ENCODE measurements at regions not wholly inside any gene's neighbourhood (a gene's known extent, or its start where the extent isn't known, plus 50 kb on each side); places are given as distances from the start of the nearest gene placed in this dataset.
A peak's percentile ranks its signal among the peaks of the same experiment; 100 is the strongest.

GRCh38 chr10:106216085-106216484 is 948.4 kb downstream of the SORCS1 start:
- Mint-ChIP-seq H3K9me3 (peaks cover 2% of the 10 kb centered on the region), H3K4me1 (no peaks in the 10 kb centered on the region)

GRCh38 chr10:106214243-106214642 is 950.3 kb downstream of the SORCS1 start:
- intact Hi-C loops (cut with micrococcal nuclease) = no loop called here
- no peak for DNase-seq
- Mint-ChIP-seq H3K27me3 (no peaks in the 10 kb centered on the region), H3K36me3 (ENCODE audit: low read depth) (no peaks in the 10 kb centered on the region), H3K4me1 (no peaks in the 10 kb centered on the region), H3K27ac (no peak overlapping the region), H3K4me3 (no peak overlapping the region), H3K9me3 (no peaks in the 10 kb centered on the region)

More at GRCh38 chr10:106216085-106216484, 948.4 kb downstream of the SORCS1 start:
- H3K36me3 Mint-ChIP-seq (ENCODE audit: low read depth) = no peaks in the 10 kb centered on the region
- no peak overlapping the region for H3K4me3 Mint-ChIP-seq
- no peak for DNase-seq
- no peak overlapping the region for H3K27ac Mint-ChIP-seq
- no peaks in the 10 kb centered on the region for H3K27me3 Mint-ChIP-seq
- intact Hi-C loops (cut with micrococcal nuclease) = no loop called here

GRCh38 chr10:106213493-106213892 is 951.0 kb downstream of the SORCS1 start:
- Mint-ChIP-seq H3K27ac (no peak overlapping the region), H3K4me3 (no peak overlapping the region), H3K9me3 (no peaks in the 10 kb centered on the region), H3K4me1 (no peaks in the 10 kb centered on the region), H3K36me3 (ENCODE audit: low read depth) (no peaks in the 10 kb centered on the region), H3K27me3 (no peaks in the 10 kb centered on the region)
- intact Hi-C loops (cut with micrococcal nuclease) = no loop called here
- no peak for DNase-seq

- no peaks in the 10 kb centered on the region for H3K27me3 Mint-ChIP-seq
- H3K27ac Mint-ChIP-seq = no peak overlapping the region
- intact Hi-C loops (cut with micrococcal nuclease) = no loop called here
- no peaks in the 10 kb centered on the region for H3K36me3 Mint-ChIP-seq (ENCODE audit: low read depth)
- no peak for DNase-seq
- no peaks in the 10 kb centered on the region for H3K9me3 Mint-ChIP-seq
- no peaks in the 10 kb centered on the region for H3K4me1 Mint-ChIP-seq
- H3K4me3 Mint-ChIP-seq = no peak overlapping the region
Observed at GRCh38 chr10:106198275-106198674, 966.2 kb downstream of the SORCS1 start.

GRCh38 chr10:106189292-106189691 is 975.2 kb downstream of the SORCS1 start:
- Mint-ChIP-seq H3K27ac (no peak overlapping the region), H3K36me3 (ENCODE audit: low read depth) (no peaks in the 10 kb centered on the region), H3K4me3 (no peak overlapping the region), H3K27me3 (no peaks in the 10 kb centered on the region), H3K4me1 (no peaks in the 10 kb centered on the region), H3K9me3 (no peaks in the 10 kb centered on the region)
- peak; percentile 58 for DNase-seq
- intact Hi-C loops (cut with micrococcal nuclease) = loop anchor here (5.0 kb wide), 1 partner anchor 237 kb away; no protein-coding TSS in a partner anchor

- Mint-ChIP-seq H3K9me3 (no peaks in the 10 kb centered on the region), H3K4me1 (no peaks in the 10 kb centered on the region), H3K27me3 (no peaks in the 10 kb centered on the region), H3K27ac (no peak overlapping the region), H3K4me3 (no peak overlapping the region), H3K36me3 (ENCODE audit: low read depth) (no peaks in the 10 kb centered on the region)
- intact Hi-C loops (cut with micrococcal nuclease) = loop anchor here (5.0 kb wide), 1 partner anchor 234 kb away; no protein-coding TSS in a partner anchor
- no peak for DNase-seq
Observed at GRCh38 chr10:106185951-106186350, 978.6 kb downstream of the SORCS1 start.

- Mint-ChIP-seq H3K36me3 (ENCODE audit: low read depth) (no peaks in the 10 kb centered on the region), H3K4me3 (no peak overlapping the region), H3K4me1 (no peaks in the 10 kb centered on the region), H3K9me3 (no peaks in the 10 kb centered on the region), H3K27ac (no peak overlapping the region), H3K27me3 (no peaks in the 10 kb centered on the region)
- no peak for DNase-seq
- intact Hi-C loops (cut with micrococcal nuclease) = no loop called here
Observed at GRCh38 chr10:106183041-106183440, 981.5 kb downstream of the SORCS1 start.

- no peaks in the 10 kb centered on the region for H3K36me3 Mint-ChIP-seq (ENCODE audit: low read depth)
- no peak for DNase-seq
- H3K27me3 Mint-ChIP-seq = no peaks in the 10 kb centered on the region
- intact Hi-C loops (cut with micrococcal nuclease) = no loop called here
- H3K27ac Mint-ChIP-seq = no peak overlapping the region
- H3K4me1 Mint-ChIP-seq = no peaks in the 10 kb centered on the region
- no peak overlapping the region for H3K4me3 Mint-ChIP-seq
- no peaks in the 10 kb centered on the region for H3K9me3 Mint-ChIP-seq
Observed at GRCh38 chr10:106182542-106182941, 982.0 kb downstream of the SORCS1 start.

- no peaks in the 10 kb centered on the region for H3K27me3 Mint-ChIP-seq
- no peak for DNase-seq
- H3K4me3 Mint-ChIP-seq = no peak overlapping the region
- no peaks in the 10 kb centered on the region for H3K36me3 Mint-ChIP-seq (ENCODE audit: low read depth)
- no peak overlapping the region for H3K27ac Mint-ChIP-seq
- H3K4me1 Mint-ChIP-seq = no peaks in the 10 kb centered on the region
- intact Hi-C loops (cut with micrococcal nuclease) = no loop called here
- no peaks in the 10 kb centered on the region for H3K9me3 Mint-ChIP-seq
Observed at GRCh38 chr10:106181501-106181900, 983.0 kb downstream of the SORCS1 start.

- no peak for DNase-seq
- Mint-ChIP-seq H3K4me1 (no peaks in the 10 kb centered on the region), H3K27me3 (no peaks in the 10 kb centered on the region), H3K36me3 (ENCODE audit: low read depth) (no peaks in the 10 kb centered on the region), H3K9me3 (no peaks in the 10 kb centered on the region), H3K27ac (no peak overlapping the region), H3K4me3 (no peak overlapping the region)
- intact Hi-C loops (cut with micrococcal nuclease) = loop anchor here (10.0 kb wide), 1 partner anchor 385 kb away; no protein-coding TSS in a partner anchor
Observed at GRCh38 chr10:106179430-106179829, 985.1 kb downstream of the SORCS1 start.

- Mint-ChIP-seq H3K4me1 (no peaks in the 10 kb centered on the region), H3K36me3 (ENCODE audit: low read depth) (no peaks in the 10 kb centered on the region), H3K27me3 (no peaks in the 10 kb centered on the region), H3K4me3 (no peak overlapping the region), H3K27ac (no peak overlapping the region), H3K9me3 (no peaks in the 10 kb centered on the region)
- intact Hi-C loops (cut with micrococcal nuclease) = loop anchor here (10.0 kb wide), 1 partner anchor 381 kb away; no protein-coding TSS in a partner anchor
- no peak for DNase-seq
Observed at GRCh38 chr10:106175760-106176377, 988.6 kb downstream of the SORCS1 start.

GRCh38 chr10:106173838-106174237 is 990.7 kb downstream of the SORCS1 start:
- Mint-ChIP-seq H3K9me3 (no peaks in the 10 kb centered on the region), H3K4me1 (no peaks in the 10 kb centered on the region), H3K4me3 (no peak overlapping the region), H3K27me3 (no peaks in the 10 kb centered on the region), H3K36me3 (ENCODE audit: low read depth) (no peaks in the 10 kb centered on the region), H3K27ac (no peak overlapping the region)
- no peak for DNase-seq
- intact Hi-C loops (cut with micrococcal nuclease) = loop anchor here (10.0 kb wide), 1 partner anchor 379 kb away; no protein-coding TSS in a partner anchor

GRCh38 chr10:106169241-106169640 is 995.3 kb downstream of the SORCS1 start:
- H3K36me3 Mint-ChIP-seq (ENCODE audit: low read depth) = no peaks in the 10 kb centered on the region
- intact Hi-C loops (cut with micrococcal nuclease) = no loop called here
- no peak overlapping the region for H3K4me3 Mint-ChIP-seq

GRCh38 chr10:106167946-106168345 is 996.6 kb downstream of the SORCS1 start:
- no peaks in the 10 kb centered on the region for H3K27me3 Mint-ChIP-seq
- intact Hi-C loops (cut with micrococcal nuclease) = no loop called here

More at GRCh38 chr10:106169241-106169640, 995.3 kb downstream of the SORCS1 start:
- Mint-ChIP-seq H3K27me3 (no peaks in the 10 kb centered on the region), H3K4me1 (no peaks in the 10 kb centered on the region), H3K9me3 (no peaks in the 10 kb centered on the region), H3K27ac (no peak overlapping the region)
- no peak for DNase-seq

GRCh38 chr10:106158241-106158640 is 1006.3 kb downstream of the SORCS1 start:
- intact Hi-C loops (cut with micrococcal nuclease) = no loop called here
- no peak overlapping the region for H3K4me3 Mint-ChIP-seq
- no peak for DNase-seq

More at GRCh38 chr10:106167946-106168345, 996.6 kb downstream of the SORCS1 start:
- H3K36me3 Mint-ChIP-seq (ENCODE audit: low read depth) = no peaks in the 10 kb centered on the region
- no peaks in the 10 kb centered on the region for H3K4me1 Mint-ChIP-seq
- H3K9me3 Mint-ChIP-seq = no peaks in the 10 kb centered on the region
- no peak overlapping the region for H3K4me3 Mint-ChIP-seq
- H3K27ac Mint-ChIP-seq = no peak overlapping the region
- no peak for DNase-seq

More at GRCh38 chr10:106158241-106158640, 1006.3 kb downstream of the SORCS1 start:
- H3K9me3 Mint-ChIP-seq = no peaks in the 10 kb centered on the region
- no peaks in the 10 kb centered on the region for H3K4me1 Mint-ChIP-seq
- no peaks in the 10 kb centered on the region for H3K36me3 Mint-ChIP-seq (ENCODE audit: low read depth)
- H3K27ac Mint-ChIP-seq = no peak overlapping the region
- no peaks in the 10 kb centered on the region for H3K27me3 Mint-ChIP-seq
